Progenitor cell of endocrine pancreas (in vitro differentiated cells): ENCODE measurements at regions not wholly inside any gene's neighbourhood (a gene's known extent, or its start where the extent isn't known, plus 50 kb on each side); places are given as distances from the start of the nearest gene placed in this dataset.

Source experiments
- DNase-seq: peaks from one replicate; pipeline ENCODE4 v3.0.0; 2021; ENCODE audit warnings: low spot score; ENCODE audit not compliant: unreplicated experiment
- H3K27ac Mint-ChIP-seq: 2 replicates; pipeline ENCODE4 v1.8.0; 2021; ENCODE audit warnings: mild to moderate bottlenecking, moderate library complexity, mixed read lengths
- H3K27me3 Mint-ChIP-seq: 2 replicates; pipeline ENCODE4 v1.8.0; 2021; ENCODE audit warnings: mixed read lengths
- H3K36me3 Mint-ChIP-seq: 2 replicates; pipeline ENCODE4 v1.8.0; 2022; ENCODE audit warnings: mixed read lengths; ENCODE audit not compliant: insufficient read depth
- H3K4me1 Mint-ChIP-seq: 2 replicates; pipeline ENCODE4 v1.8.0; 2021; ENCODE audit warnings: low read depth, mixed read lengths
- H3K4me3 Mint-ChIP-seq: 2 replicates; pipeline ENCODE4 v1.8.0; 2021; ENCODE audit warnings: low read depth, mild to moderate bottlenecking, moderate library complexity, mixed read lengths
- H3K9me3 Mint-ChIP-seq: 2 replicates; pipeline ENCODE4 v1.8.0; 2021; ENCODE audit warnings: low read depth, mixed read lengths
- CTCF ChIP-seq: fragments of 200-600 bp; sonication (generic); IDR thresholded peaks from one replicate; pipeline ENCODE4 v1.5.0; 2021; ENCODE audit warnings: antibody characterized with exemption, mild to moderate bottlenecking; ENCODE audit not compliant: unreplicated experiment

GRCh38 chr7:94335586-94335985 is 59.1 kb upstream of the COL1A2 start:
- Mint-ChIP-seq H3K4me1 (peaks cover 1% of the 10 kb centered on the region), H3K9me3 (no peaks in the 10 kb centered on the region), H3K4me3 (no peak overlapping the region), H3K27me3 (peaks cover 5% of the 10 kb centered on the region), H3K36me3 (no peaks in the 10 kb centered on the region), H3K27ac (no peak overlapping the region)
- TF ChIP-seq CTCF: no peak
- no peak for DNase-seq

GRCh38 chr7:94336009-94336408 is 58.7 kb upstream of the COL1A2 start:
- no peak overlapping the region for H3K4me3 Mint-ChIP-seq
- H3K9me3 Mint-ChIP-seq: no peaks in the 10 kb centered on the region
- no peak for TF ChIP-seq CTCF
- no peak for DNase-seq
- H3K27me3 Mint-ChIP-seq: peaks cover 5% of the 10 kb centered on the region
- no peak overlapping the region for H3K27ac Mint-ChIP-seq
- H3K36me3 Mint-ChIP-seq: no peaks in the 10 kb centered on the region
- H3K4me1 Mint-ChIP-seq: peaks cover 1% of the 10 kb centered on the region

- no peak for TF ChIP-seq CTCF
- no peak for DNase-seq
- Mint-ChIP-seq H3K9me3 (no peaks in the 10 kb centered on the region), H3K27ac (no peak overlapping the region), H3K27me3 (peaks cover 5% of the 10 kb centered on the region), H3K36me3 (no peaks in the 10 kb centered on the region), H3K4me3 (no peak overlapping the region), H3K4me1 (peaks cover 1% of the 10 kb centered on the region)
These were observed 55.7 kb upstream of the COL1A2 start for GRCh38 chr7:94338921-94339371.

GRCh38 chr7:94344826-94345225 is 49.9 kb upstream of the COL1A2 start:
- Mint-ChIP-seq H3K27me3 (no peaks in the 10 kb centered on the region), H3K9me3 (no peaks in the 10 kb centered on the region), H3K4me3 (no peak overlapping the region), H3K27ac (no peak overlapping the region), H3K36me3 (no peaks in the 10 kb centered on the region), H3K4me1 (no peaks in the 10 kb centered on the region)
- no peak for TF ChIP-seq CTCF
- no peak for DNase-seq
